Neutrophil (primary cell): ENCODE measurements at regions not wholly inside any gene's neighbourhood (a gene's known extent, or its start where the extent isn't known, plus 50 kb on each side); places are given as distances from the start of the nearest gene placed in this dataset.
"Not testable (repeated sequence)": the region's sequence is repeated elsewhere in the genome, so short reads cannot be mapped to it uniquely, and the experiment has no call there.

Experiments used
- H3K27ac ChIP-seq: fragments of 200-600 bp; sonication (generic); 2 replicates; pipeline ENCODE4 v1.5.1; 2016; ENCODE audit warnings: mild to moderate bottlenecking, moderate library complexity
- H3K27me3 ChIP-seq: fragments of 200-600 bp; sonication (generic); 2 replicates; pipeline ENCODE4 v1.6.0; 2016; ENCODE audit warnings: mild to moderate bottlenecking
- H3K36me3 ChIP-seq: fragments of 200-600 bp; sonication (generic); 2 replicates; pipeline ENCODE4 v1.5.1; 2017
- H3K4me1 ChIP-seq, 2 experiments: fragments of 200-600 bp in 1 of 2; sonication (generic) in 1 of 2; 1 replicate in 1 of 2; 2 replicates in 1 of 2; pipeline versions ENCODE4 v1.5.1 to v1.6.1; 2013 to 2016; ENCODE audit warnings: low read depth in 1 of 2, low read length in 1 of 2, mild to moderate bottlenecking in 1 of 2, moderate library complexity in 1 of 2; ENCODE audit not compliant: control insufficient read depth in 1 of 2, insufficient read depth in 1 of 2
- H3K4me3 ChIP-seq, 2 experiments: fragments of 200-600 bp in 1 of 2; sonication (generic) in 1 of 2; 1 replicate in 1 of 2; 2 replicates in 1 of 2; pipeline ENCODE4 v1.5.1; 2013 to 2016; ENCODE audit warnings: low read depth in 1 of 2, low read length in 1 of 2, mild to moderate bottlenecking in 1 of 2, moderate library complexity in 1 of 2
- H3K9me3 ChIP-seq: fragments of 200-600 bp; sonication (generic); 2 replicates; pipeline ENCODE4 v1.5.1; 2016
- CTCF ChIP-seq: fragments of 200-600 bp; sonication (generic); IDR thresholded peaks from 2 replicates; pipeline ENCODE4 v1.5.1; 2016; ENCODE audit warnings: antibody characterized with exemption

GRCh38 chr2:174675615-174676014, 78.0 kb upstream of the WIPF1 start:
- no peak for TF ChIP-seq CTCF
- H3K27ac ChIP-seq = no peak overlapping the region
- no peak overlapping the region for H3K4me3 ChIP-seq
- no peaks in the 10 kb centered on the region for H3K27me3 ChIP-seq
- peaks cover 13% of the 10 kb centered on the region in 2 experiments for H3K4me1 ChIP-seq
- peaks cover 5% of the 10 kb centered on the region for H3K36me3 ChIP-seq
- no peaks in the 10 kb centered on the region for H3K9me3 ChIP-seq

- Histone ChIP-seq H3K27ac (no peak overlapping the region), H3K4me1 (no peaks in the 10 kb centered on the region), H3K27me3 (no peaks in the 10 kb centered on the region), H3K9me3 (no peaks in the 10 kb centered on the region), H3K4me3 (no peak overlapping the region), H3K36me3 (peaks cover 5% of the 10 kb centered on the region)
- TF ChIP-seq CTCF = no peak
These were observed 76.3 kb upstream of the WIPF1 start for GRCh38 chr2:174673876-174674275.

- H3K4me1 ChIP-seq = peaks cover 2 to 3% of the 10 kb centered on the region in 2 experiments
- no peaks in the 10 kb centered on the region for H3K9me3 ChIP-seq
- H3K36me3 ChIP-seq = peaks cover 5% of the 10 kb centered on the region
- H3K4me3 ChIP-seq = no peak overlapping the region
- no peaks in the 10 kb centered on the region for H3K27me3 ChIP-seq
- H3K27ac ChIP-seq = no peak overlapping the region
- TF ChIP-seq CTCF = no peak
These were observed 75.8 kb upstream of the WIPF1 start for GRCh38 chr2:174673440-174673839.

- not testable (repeated sequence) for H3K27ac ChIP-seq, H3K27me3 ChIP-seq, H3K9me3 ChIP-seq, H3K4me3 ChIP-seq, H3K36me3 ChIP-seq
- H3K4me1 ChIP-seq = peaks cover 21 to 23% of the 10 kb centered on the region in 2 experiments
These were observed 73.9 kb upstream of the WIPF1 start for GRCh38 chr2:174671532-174671931.

GRCh38 chr2:174670446-174670845, 72.8 kb upstream of the WIPF1 start:
- no peak for TF ChIP-seq CTCF
- H3K4me1 ChIP-seq = peaks cover 32 to 33% of the 10 kb centered on the region in 2 experiments
- peaks cover 3% of the 10 kb centered on the region for H3K36me3 ChIP-seq

GRCh38 chr2:174669336-174669735, 71.7 kb upstream of the WIPF1 start:
- Histone ChIP-seq H3K27me3 (no peaks in the 10 kb centered on the region), H3K27ac (no peak overlapping the region), H3K9me3 (no peaks in the 10 kb centered on the region), H3K36me3 (no peaks in the 10 kb centered on the region), H3K4me1 (peaks cover 43 to 44% of the 10 kb centered on the region in 2 experiments), H3K4me3 (no peak overlapping the region)
- no peak for TF ChIP-seq CTCF

More at GRCh38 chr2:174670446-174670845, 72.8 kb upstream of the WIPF1 start:
- H3K27me3 ChIP-seq = no peaks in the 10 kb centered on the region
- H3K27ac ChIP-seq = no peak overlapping the region
- H3K9me3 ChIP-seq = no peaks in the 10 kb centered on the region
- H3K4me3 ChIP-seq = no peak overlapping the region
